ENCODE measurements at regions not wholly inside any gene's neighbourhood (a gene's known extent, or its start where the extent isn't known, plus 50 kb on each side); places are given as distances from the start of the nearest gene placed in this dataset.
"Not testable (repeated sequence)": the region's sequence is repeated elsewhere in the genome, so short reads cannot be mapped to it uniquely, and the experiment has no call there.

DNA sequence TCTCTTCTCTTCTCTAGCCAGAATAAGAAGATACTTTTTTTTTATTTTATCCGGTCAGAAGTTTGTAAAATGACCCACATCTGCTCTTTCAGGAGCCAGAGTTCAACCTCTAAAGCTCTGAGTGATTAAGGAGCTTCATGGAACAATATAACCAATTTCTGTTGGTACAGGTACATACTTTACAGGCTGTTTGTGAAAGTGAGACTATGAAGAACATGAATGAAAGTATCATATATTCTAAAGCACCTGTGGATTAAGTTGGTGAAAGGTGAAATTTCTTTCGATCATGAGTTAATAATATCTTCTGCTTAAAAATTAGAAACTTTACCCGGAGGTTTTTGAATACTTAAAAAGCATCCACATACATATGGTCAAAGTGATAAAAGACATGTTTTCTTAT, 65.2 kb downstream of the DMRT2 start:
- DNase-seq: no peak

DNA sequence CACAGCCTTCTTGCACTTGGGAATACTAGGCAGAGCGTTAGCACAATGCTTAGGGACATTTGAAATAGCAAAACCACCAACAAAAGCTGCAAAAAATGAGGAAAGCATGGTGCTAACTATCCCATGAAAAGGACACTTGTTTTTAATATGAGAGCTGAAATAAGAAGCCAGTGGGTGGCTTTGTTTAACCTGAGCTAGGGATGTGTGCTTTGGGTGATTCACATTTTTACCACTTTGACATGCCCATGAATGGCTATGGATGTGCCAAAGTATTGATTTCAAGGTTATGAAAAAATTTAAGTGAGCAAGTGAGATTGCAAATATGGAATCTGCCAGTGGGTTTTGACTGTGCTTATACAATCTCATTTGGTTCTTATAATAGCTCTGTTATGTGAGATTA, 67.3 kb downstream of the DMRT2 start:
- no peak for DNase-seq

- DNase-seq: no peak
Measured at GRCh38 chr9:1120500-1121165, 70.5 kb downstream of the DMRT2 start.

GRCh38 chr9:1125741-1126140, 75.6 kb downstream of the DMRT2 start:
- no peak for DNase-seq

DNA sequence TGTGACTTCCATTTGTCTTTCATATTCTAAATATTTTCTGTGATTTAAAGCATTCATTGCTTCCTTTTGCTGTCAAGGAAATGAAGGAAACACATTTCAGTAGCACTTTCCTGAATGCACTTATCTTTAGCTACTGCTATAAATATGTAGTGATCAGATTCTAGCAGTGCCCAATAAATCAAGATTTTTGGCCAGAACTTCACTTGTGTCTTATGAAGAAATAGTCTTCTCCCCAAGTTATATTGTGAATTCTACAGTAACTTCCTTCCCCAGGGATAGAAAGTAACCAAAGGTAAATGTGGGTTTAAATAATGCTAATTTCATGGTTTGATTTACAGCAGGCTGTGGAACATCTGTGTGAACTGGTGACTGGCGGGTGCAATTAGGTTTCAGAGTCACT, 77.9 kb downstream of the DMRT2 start:
- no peak for DNase-seq

DNA sequence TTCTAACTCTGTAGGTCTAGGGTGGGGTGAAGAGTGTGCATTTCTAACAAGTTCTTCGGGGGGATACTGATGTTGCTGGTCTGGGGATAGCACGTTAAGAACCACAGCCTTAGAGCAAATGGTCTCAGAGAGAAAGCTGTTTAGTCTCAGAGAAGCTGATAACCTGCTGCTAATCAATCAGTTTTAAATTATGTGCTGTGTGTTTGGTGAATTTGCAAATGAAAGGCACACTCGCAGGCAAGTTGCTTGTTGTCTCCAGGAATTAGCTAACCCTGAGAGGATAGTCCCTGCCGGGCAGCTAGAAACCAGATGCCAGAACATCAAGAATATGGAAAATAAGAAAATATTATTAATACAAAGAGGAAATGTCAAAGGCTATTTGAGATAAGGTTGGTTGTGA, 79.2 kb downstream of the DMRT2 start:
- no peak for DNase-seq

DNA sequence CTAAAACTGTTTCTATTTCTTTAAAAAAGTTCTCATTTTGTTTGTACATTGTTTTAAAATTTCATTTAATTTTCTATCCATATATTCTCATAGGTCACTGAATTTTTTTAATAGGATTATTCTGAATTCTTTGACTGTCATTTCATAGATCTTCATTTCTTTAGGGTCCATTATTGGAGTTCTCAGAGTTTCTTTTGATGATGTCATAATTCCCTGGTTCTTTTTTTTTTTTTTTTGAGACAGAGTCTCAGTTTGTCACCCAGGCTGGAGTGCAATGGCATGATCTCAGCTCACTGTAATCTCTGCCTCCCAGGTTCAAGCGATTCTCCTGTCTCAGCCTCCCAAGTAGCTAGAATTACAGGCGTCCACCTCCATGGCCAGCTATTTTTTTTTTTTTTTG, 89.9 kb downstream of the DMRT2 start:
- DNase-seq: no peak

- DNase-seq: no peak
Measured at GRCh38 chr9:1151691-1152090, 101.5 kb downstream of the DMRT2 start.

DNA sequence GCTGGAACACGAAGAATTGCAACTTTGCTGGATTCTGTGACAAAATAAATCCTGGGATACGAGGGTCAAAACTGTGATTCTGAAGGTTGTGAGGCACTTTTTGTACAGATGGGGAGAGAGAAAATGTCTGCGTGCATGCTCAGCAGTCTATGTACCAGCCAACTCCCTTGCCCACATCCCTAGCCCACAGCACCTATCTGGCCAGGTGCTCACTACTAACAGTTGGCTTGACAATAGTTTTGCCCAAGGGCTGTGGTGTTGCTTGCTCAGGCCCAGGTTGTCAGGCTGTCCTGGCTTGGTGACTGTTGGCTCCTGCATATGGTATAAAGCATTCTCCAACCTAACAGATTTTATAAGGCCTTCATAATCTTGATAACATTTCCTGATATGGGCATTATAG, 102.0 kb downstream of the DMRT2 start:
- no peak for DNase-seq

DNA sequence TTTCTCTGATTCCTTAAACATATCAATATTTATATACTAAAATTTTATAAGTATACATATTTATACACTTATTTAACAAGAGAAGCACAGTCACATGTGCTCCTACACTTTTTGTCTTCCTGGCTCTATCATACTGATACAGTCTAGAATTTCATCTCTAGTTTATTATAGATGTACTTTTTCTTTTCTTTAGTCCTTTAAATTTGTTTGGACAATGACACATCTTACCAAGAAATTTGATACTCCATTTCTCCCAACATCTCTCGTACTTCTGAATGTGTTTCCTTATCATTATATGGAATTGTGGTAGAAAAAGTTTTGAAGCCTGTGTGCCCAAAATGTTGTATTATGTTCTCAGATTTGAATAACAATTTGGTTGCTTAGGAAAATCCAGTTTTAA, 104.6 kb downstream of the DMRT2 start:
- no peak for DNase-seq

DNA sequence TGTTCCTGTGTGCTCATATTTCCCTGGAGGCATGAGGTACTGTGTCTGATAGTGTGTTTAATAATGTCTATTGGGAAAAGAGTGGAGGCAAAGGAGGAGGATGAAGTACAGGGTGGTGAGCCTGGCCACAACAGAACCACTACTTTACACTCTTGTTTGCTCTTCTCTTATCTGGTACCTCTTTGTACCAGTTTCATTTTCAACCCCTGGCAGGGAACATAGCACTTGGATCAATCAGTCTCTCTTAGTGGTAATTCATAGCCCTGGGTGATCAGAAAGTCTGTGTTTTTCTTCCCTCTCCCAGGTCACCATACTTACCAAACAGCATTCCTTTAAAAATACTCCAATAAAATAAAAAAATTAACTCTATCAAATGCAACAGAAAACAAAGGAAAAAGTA, 105.4 kb downstream of the DMRT2 start:
- no peak for DNase-seq

DNA sequence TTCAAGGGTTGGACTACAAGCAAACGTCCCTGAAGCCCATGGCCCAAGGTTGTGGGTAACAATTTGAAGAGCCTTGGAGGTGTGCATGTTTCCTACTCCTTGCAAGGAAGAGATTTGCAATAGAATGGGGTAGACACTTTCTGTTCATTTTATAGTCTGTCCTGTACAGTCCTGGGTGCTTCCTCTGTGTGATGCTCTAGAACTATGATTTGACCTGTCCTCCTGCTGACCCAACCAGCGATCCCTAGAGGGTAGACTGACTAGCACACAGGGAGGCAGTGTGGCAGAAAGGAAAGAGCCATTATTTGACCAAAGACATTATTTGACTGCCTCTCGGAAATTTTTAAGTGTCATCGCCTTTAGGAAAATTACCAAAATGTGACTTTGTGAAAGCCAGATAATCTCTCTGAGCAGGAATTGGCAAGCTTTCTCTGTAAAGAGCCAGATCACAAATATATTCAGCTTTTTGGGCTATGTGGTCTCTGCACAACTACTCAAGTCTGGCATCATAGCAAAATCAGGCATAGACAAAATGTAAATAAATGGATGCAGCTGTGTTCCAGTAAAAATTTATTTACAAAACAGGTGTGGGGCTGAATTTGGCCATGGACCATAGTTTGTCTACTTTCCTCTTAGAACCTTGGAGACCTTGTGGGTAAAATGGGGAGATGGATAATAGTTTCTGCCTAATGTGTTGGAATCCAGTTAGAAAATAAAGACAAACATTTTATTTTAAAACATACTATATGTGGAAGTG, 106.8 kb downstream of the DMRT2 start:
- DNase-seq: no peak

DNA sequence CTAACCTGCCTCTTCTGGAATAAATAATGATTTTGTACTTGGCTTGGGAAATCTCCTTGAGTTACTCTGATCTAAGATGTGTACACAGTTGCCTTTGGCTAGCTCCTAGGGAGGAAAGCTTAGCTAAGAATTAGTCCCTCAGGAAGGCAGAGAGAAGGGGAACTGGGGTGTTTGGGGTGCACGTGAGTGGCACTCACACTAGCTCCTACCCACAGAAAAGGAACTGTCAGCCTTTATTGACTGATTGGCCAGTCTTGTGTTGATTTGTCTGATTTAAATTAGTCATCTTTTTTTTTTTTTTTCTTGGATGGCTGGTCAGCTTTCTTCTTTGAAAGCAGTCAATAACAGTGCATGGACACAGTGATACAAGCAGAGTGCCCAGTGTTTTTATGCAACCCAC, 107.7 kb downstream of the DMRT2 start:
- DNase-seq: no peak

DNA sequence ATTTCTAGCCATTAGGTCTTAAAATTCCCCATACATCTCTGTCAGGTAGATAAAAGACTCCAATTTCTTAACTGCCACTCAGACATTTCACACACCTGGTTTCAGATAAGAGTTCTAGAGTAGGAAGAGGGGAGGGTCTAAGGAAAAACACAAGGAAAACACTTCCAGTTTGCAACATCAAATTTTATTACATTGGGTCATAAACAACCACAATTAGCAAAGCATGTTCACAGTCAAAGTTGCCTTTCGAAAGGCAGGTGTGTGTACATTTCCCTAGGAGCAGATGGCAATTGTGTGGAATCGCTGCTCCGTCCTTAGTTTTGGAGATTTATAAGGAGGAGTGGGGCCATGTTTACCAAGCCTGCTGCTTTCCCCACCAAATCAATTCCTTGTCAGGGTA, 120.8 kb downstream of the DMRT2 start:
- DNase-seq: no peak

- DNase-seq: no peak
Measured at GRCh38 chr9:1171546-1171945, 121.4 kb downstream of the DMRT2 start.

DNA sequence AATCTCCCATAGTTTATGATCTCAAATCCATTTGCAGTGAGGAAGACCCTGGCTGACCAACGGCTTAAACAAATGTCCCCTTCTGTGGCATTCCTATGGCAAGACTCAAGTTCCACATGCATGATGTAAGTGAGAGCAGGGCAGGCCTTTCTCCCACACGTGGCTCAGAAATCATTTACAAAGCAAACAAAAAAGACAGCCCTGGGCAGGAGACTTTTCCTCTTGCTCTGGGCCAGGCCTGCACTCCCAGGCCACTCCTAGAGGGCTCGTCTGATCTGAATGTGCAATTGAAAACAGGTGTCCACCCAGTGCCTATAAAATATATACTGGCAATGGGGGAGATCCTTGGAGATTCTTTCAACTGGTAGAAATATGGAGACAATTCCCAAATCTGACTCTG, 123.1 kb downstream of the DMRT2 start:
- no peak for DNase-seq

DNA sequence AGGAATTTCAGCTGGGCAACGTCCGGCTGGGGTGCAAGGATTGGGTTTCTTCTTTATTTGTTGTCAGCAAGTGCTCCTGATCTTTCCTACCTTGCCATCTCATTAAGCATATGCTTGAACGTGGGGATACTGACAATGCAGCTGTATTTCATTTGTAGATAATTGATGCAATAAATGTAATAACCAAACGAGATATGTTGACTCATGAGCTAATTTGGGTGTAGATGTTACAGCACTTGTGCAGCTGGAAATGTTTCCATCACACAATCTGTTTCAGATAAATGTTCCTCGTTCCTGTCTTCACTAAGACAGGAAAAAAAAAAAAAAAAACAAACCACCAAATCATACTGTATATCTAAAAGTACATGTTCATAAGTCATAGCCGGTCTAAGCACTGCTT, 123.8 kb downstream of the DMRT2 start:
- DNase-seq: no peak

- DNase-seq: no peak
Measured at GRCh38 chr9:1179366-1179765, 129.2 kb downstream of the DMRT2 start.

GRCh38 chr9:1184146-1184545, 134.0 kb downstream of the DMRT2 start:
- no peak for DNase-seq

- DNase-seq: not testable (repeated sequence)
Measured at GRCh38 chr9:1187137-1187536, 137.0 kb downstream of the DMRT2 start.

- not testable (repeated sequence) for DNase-seq
Measured at GRCh38 chr9:1195636-1196035, 145.5 kb downstream of the DMRT2 start.

DNA sequence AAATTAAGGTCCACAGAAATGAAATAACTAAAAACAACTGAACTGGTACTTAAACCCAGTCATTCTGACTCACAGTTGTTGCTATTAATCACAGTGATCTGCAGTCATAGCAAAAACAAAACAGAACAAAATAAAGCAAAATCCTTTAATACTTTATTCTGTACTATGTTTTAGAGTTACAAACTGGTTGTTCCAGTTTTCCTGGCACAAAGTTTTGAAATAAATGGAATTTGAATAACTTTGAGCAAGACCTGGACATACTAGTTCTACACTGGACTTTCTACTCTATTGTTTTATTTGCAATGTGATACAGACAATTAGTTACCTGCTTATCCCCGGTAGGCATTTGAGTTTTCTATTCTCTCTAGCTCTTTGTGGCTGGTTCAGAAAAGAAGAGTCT, 147.9 kb downstream of the DMRT2 start:
- no peak for DNase-seq

- DNase-seq: no peak
Measured at GRCh38 chr9:1200847-1201251, 150.7 kb downstream of the DMRT2 start.

GRCh38 chr9:1201262-1201661, 151.1 kb downstream of the DMRT2 start:
- no peak for DNase-seq

DNA sequence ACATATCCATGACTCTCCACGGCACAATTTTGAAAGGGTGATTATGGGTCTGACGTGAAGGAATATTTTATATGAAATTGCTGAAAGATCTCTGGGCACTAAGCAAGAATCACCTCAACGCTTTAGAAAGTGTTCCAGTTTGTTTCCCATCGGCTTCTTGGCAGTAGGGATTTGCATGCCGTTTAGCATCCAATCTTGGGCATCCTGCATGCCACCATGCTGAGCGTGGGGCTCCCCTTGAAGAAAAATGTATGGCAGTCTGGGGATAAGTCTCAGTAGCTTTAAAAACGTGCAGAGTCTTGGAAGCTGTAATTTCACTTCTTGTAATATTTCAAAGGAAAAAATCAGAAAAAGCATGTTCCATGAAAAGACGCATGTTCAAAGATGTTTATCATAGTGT, 151.7 kb downstream of the DMRT2 start:
- no peak for DNase-seq
